Endothelial cell of umbilical vein (primary cell): ENCODE measurements at regions not wholly inside any gene's neighbourhood (a gene's known extent, or its start where the extent isn't known, plus 50 kb on each side); places are given as distances from the start of the nearest gene placed in this dataset.

ENCODE experiments used
- BruUV-seq: library from RNA; stranded (reverse); fragments of 400-500 nt; replicated peaks from 2 replicates; lab custom pipeline; 2021; lab: Mats Ljungman, UMichigan
- CTCF ChIA-PET: fragments of 300-600, 350-600 bp; sonication (Branson Sonifier 250); formaldehyde crosslinking; loops from one replicate; lab custom pipeline; 2021; ENCODE audit warnings: antibody characterized with exemption, inconsistent platforms; lab: Charles Lee
- POLR2A ChIA-PET: fragments of 300-600, 350-600 bp; sonication (Branson Sonifier 250); formaldehyde crosslinking; loops from one replicate; lab custom pipeline; 2021; ENCODE audit warnings: antibody characterized with exemption, inconsistent platforms; lab: Charles Lee
- DNase-seq: peaks from one replicate; pipeline ENCODE4 v3.0.0-alpha.2; 2011; ENCODE audit warnings: low read depth, low spot score
- FAIRE-seq: peaks from 2 replicates; lab custom pipeline; 2011; peaks lifted over from hg19 to GRCh38; lab: Jason Lieb, UNC
- H2AFZ ChIP-seq: 2 replicates; pipeline ENCODE4 v1.6.0; 2012; ENCODE audit warnings: low read depth, low read length, control low read depth, inconsistent platforms
- H3K27ac ChIP-seq: 2 replicates; pipeline ENCODE4 v1.5.1; 2011; ENCODE audit warnings: low read depth, mild to moderate bottlenecking, control low read depth, low read length, moderate library complexity; ENCODE audit not compliant: insufficient read depth
- H3K27me3 ChIP-seq, 2 experiments: 2 replicates each; pipeline versions ENCODE4 v1.6.0 to v1.6.1; 2011; ENCODE audit warnings: low read length in 2 of 2, mixed read lengths in 1 of 2; ENCODE audit not compliant: control insufficient read depth in 2 of 2, insufficient read depth in 2 of 2
- H3K36me3 ChIP-seq, 2 experiments: 2 replicates in 1 of 2; 3 replicates in 1 of 2; pipeline ENCODE4 v1.5.1; 2011; ENCODE audit warnings: low read length in 2 of 2, mild to moderate bottlenecking in 1 of 2, moderate library complexity in 1 of 2; ENCODE audit not compliant: control insufficient read depth in 2 of 2, insufficient read depth in 2 of 2; ENCODE audit errors: extremely low read depth in 1 of 2
- H3K4me1 ChIP-seq: 3 replicates; pipeline ENCODE4 v1.5.1; 2011; ENCODE audit warnings: mild to moderate bottlenecking, low read length; ENCODE audit not compliant: control insufficient read depth, insufficient read depth; ENCODE audit errors: extremely low read depth
- H3K4me2 ChIP-seq: 2 replicates; pipeline ENCODE4 v1.6.1; 2011; ENCODE audit warnings: low read length, control low read depth, mixed read lengths; ENCODE audit not compliant: insufficient read depth
- H3K4me3 ChIP-seq, 3 experiments: fragments of 200-600 bp in 1 of 3; sonication (generic), shearing (Covaris generic) in 1 of 3; replicated peaks in 1 of 3; 2 replicates each; pipeline ENCODE4 v1.5.1; 2011 to 2016; ENCODE audit warnings: control low read depth in 3 of 3, low read length in 3 of 3, mild to moderate bottlenecking in 2 of 3, inconsistent platforms in 1 of 3, low read depth in 1 of 3, moderate library complexity in 1 of 3; ENCODE audit not compliant: insufficient read depth in 1 of 3
- H3K79me2 ChIP-seq: 2 replicates; pipeline ENCODE4 v1.6.0; 2012; ENCODE audit warnings: low read length, inconsistent platforms; ENCODE audit not compliant: control insufficient read depth, insufficient read depth
- H3K9ac ChIP-seq: replicated peaks from 2 replicates; pipeline ENCODE3; 2011; ENCODE audit warnings: low read length, control low read depth; ENCODE audit not compliant: insufficient read depth; ENCODE audit errors: extremely low read depth
- H3K9me1 ChIP-seq: replicated peaks from 3 replicates; pipeline ENCODE4 v1.6.0; 2011; ENCODE audit warnings: mild to moderate bottlenecking, low read length; ENCODE audit not compliant: control insufficient read depth, insufficient read depth; ENCODE audit errors: extremely low read depth
- H3K9me3 ChIP-seq: replicated peaks from 2 replicates; pipeline ENCODE4 v1.5.1; 2012; ENCODE audit warnings: low read length, inconsistent platforms; ENCODE audit not compliant: control insufficient read depth, insufficient read depth
- H4K20me1 ChIP-seq: replicated peaks from 2 replicates; pipeline ENCODE3; 2011; ENCODE audit warnings: mild to moderate bottlenecking, low read length; ENCODE audit not compliant: control insufficient read depth, insufficient read depth; ENCODE audit errors: extremely low read depth
- FOS ChIP-seq: IDR thresholded peaks from 2 replicates; pipeline ENCODE4 v1.6.1; 2011; ENCODE audit warnings: mild to moderate bottlenecking, low read length, moderate library complexity, borderline replicate concordance; ENCODE audit not compliant: insufficient read depth
- GATA2 ChIP-seq: IDR thresholded peaks from 2 replicates; pipeline ENCODE4 v1.7.0; 2011; ENCODE audit warnings: low read depth, mild to moderate bottlenecking, moderate library complexity, mixed read lengths, low read length; ENCODE audit not compliant: insufficient read length, insufficient read depth
- MYC ChIP-seq: IDR thresholded peaks from one replicate; pipeline ENCODE4 v1.6.1; 2011; ENCODE audit warnings: mild to moderate bottlenecking, low read depth, low read length
- POLR2A ChIP-seq: IDR thresholded peaks from 2 replicates; pipeline ENCODE4 v1.6.1; 2012; ENCODE audit warnings: low read depth, mild to moderate bottlenecking, control low read depth, low read length
- POLR2AphosphoS5 ChIP-seq: IDR thresholded peaks from 2 replicates; pipeline ENCODE4 v1.6.1; 2012; ENCODE audit warnings: low read depth, mild to moderate bottlenecking, control low read depth, low read length, moderate library complexity; ENCODE audit not compliant: insufficient read depth
- dilution Hi-C: fragments of 300-500 bp; cut with MboI; formaldehyde crosslinking; loops from one replicate; pipeline ENCODE4 v1.15.0; 2019; ENCODE audit warnings: low sequenced_read_pairs; ENCODE audit not compliant: extremely low pct_ligation_motif_present
- intact Hi-C: fragments of 100-400 bp; cut with micrococcal nuclease; formaldehyde crosslinking; loops from one replicate; pipeline ENCODE4 v1.10.0; 2022
- TF ChIP-seq, protein P1 (sequence below), 2 donors: IDR thresholded peaks; 1 replicate in 1 of 2; 2 replicates in 1 of 2; pipeline ENCODE4 v1.5.1; 2011; ENCODE audit warnings: low read length in 2 of 2, mild to moderate bottlenecking in 2 of 2, moderate library complexity in 2 of 2, control low read depth in 1 of 2, inconsistent platforms in 1 of 2, low read depth in 1 of 2; ENCODE audit not compliant: insufficient read depth in 1 of 2; ENCODE audit errors: extremely low read depth in 1 of 2

DNA sequence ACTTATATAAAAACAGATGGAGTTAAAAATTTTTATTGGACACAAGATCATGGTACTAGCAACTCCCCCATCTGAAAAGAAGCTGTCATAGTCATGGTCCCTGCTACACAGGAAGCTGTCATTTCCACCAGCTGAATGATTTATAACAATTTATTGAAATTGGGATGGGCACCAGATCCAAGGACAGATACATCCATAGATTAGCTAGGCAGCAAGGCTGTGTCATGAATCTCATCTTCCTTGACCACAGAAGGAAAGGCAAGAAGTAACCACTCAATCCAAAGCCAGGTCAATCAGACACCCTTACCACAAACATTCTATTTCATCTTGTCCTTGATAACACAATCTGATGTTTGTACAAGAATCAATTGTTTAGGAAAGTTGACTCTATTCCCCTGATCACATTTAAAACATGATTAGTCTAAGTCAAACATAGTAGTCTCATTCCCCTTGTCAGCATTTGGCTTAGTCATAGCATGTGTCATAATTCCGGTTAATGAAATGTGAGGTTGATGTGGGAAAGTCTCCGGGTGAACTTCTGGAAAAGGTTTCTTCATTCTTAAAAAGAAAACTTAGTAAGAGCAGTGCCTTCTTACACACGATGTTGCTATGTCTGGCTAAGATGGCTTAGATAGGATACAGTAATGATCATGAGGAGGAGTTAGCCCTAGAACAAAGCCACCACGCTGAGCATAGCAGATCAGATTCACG lies 462.6 kb upstream of the PAPPA start:
- DNase-seq: no peak
- H3K9me1 ChIP-seq: no peaks in the 10 kb centered on the region
- no peak for FAIRE-seq
- no peak overlapping the region for H3K9ac ChIP-seq
- no peak overlapping the region for H3K4me3 ChIP-seq
- intact Hi-C loops (no loop called here), dilution Hi-C loops (no loop called here)
- ChIA-PET CTCF (no interaction called here), POLR2A (no interaction called here)
- BruUV-seq: no TSS peak
- H3K4me1 ChIP-seq: no peaks in the 10 kb centered on the region
- no peaks in the 10 kb centered on the region for H3K9me3 ChIP-seq
- no peak overlapping the region for H3K4me2 ChIP-seq
- H3K79me2 ChIP-seq: no peaks in the 10 kb centered on the region
- H3K27ac ChIP-seq: no peak overlapping the region
- H4K20me1 ChIP-seq: no peaks in the 10 kb centered on the region
- no peak for TF ChIP-seq POLR2AphosphoS5
- TF ChIP-seq MYC: no peak
- TF ChIP-seq GATA2: no peak
- TF ChIP-seq POLR2A: no peak
- TF ChIP-seq, protein P1, sequence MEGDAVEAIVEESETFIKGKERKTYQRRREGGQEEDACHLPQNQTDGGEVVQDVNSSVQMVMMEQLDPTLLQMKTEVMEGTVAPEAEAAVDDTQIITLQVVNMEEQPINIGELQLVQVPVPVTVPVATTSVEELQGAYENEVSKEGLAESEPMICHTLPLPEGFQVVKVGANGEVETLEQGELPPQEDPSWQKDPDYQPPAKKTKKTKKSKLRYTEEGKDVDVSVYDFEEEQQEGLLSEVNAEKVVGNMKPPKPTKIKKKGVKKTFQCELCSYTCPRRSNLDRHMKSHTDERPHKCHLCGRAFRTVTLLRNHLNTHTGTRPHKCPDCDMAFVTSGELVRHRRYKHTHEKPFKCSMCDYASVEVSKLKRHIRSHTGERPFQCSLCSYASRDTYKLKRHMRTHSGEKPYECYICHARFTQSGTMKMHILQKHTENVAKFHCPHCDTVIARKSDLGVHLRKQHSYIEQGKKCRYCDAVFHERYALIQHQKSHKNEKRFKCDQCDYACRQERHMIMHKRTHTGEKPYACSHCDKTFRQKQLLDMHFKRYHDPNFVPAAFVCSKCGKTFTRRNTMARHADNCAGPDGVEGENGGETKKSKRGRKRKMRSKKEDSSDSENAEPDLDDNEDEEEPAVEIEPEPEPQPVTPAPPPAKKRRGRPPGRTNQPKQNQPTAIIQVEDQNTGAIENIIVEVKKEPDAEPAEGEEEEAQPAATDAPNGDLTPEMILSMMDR (IDR thresholded peaks at IDR 0.05; ENCODE audit: extremely low read depth in 1 of 2, insufficient read depth in 1 of 2, low read depth in 1 of 2, low read length in 2 of 2): no peak
- peak; percentile 46 for TF ChIP-seq FOS
- no peak overlapping the region for H2AFZ ChIP-seq
- H3K27me3 ChIP-seq: no peaks in the 10 kb centered on the region
- H3K36me3 ChIP-seq: no peaks in the 10 kb centered on the region
